ENCODE measurements at regions not wholly inside any gene's neighbourhood (a gene's known extent, or its start where the extent isn't known, plus 50 kb on each side); places are given as distances from the start of the nearest gene placed in this dataset.
A peak's percentile ranks its signal among the peaks of the same experiment; 100 is the strongest.
"Not testable (repeated sequence)": the region's sequence is repeated elsewhere in the genome, so short reads cannot be mapped to it uniquely, and the experiment has no call there.

DNA sequence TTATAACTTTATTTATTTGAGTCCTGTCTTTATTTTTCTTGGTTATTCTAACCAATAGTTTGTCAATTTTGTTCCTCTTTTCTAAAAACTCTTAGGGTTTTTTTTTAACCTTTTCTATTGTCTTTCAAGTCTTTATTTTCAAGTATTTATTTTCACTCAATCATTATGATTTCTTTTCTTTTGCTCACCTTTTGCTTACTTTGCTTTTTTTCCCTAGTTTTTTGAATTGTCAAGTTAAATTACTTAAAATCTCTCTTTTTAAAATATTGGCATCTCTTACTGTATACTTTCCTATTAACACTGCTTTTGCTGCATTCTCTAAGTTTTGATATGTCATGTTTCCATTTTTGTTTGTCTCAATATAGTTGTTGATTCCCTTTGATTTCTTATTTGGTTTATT is 396.8 kb upstream of the CCDC179 start:
- DNase-seq (ENCODE audit: low read depth) = no peak

DNA sequence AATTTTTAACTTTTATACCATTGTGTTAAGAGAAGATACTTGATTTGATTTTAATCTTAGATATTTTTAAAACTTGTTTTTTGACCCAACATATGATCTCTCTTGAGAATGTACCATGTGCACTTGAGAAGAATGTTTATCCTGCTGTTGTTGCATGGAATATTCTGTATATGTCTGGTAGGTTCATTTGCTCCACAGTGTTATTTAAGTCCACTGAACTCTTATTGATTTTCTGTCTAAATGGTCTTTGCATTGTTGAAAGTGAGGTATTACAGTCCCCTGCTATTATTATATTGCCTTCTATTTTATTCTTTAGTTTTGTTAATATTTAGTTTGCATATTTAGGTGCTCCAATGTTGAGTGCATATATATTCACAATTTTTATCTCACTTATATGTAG is 397.3 kb upstream of the CCDC179 start:
- no peak for DNase-seq (ENCODE audit: low read depth)

DNA sequence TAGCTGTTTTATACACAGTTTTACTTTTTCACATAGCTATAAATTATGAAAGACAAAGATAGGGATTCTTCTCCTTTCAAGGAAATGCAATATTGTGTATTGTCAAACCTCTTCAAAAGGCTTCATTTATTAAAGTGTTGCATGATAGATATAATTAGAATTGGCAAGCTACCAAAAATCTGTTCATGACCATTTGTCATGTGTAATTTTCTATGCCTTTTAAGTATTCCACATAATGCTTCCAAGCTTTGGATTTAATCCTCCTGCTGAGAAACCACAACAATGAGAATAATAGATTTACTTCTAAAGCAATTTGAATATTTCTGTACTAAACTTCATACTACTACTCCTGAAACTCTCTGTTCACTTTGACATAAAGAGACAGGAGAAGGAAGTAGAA is 403.2 kb upstream of the CCDC179 start:
- DNase-seq (ENCODE audit: low read depth) = no peak

DNA sequence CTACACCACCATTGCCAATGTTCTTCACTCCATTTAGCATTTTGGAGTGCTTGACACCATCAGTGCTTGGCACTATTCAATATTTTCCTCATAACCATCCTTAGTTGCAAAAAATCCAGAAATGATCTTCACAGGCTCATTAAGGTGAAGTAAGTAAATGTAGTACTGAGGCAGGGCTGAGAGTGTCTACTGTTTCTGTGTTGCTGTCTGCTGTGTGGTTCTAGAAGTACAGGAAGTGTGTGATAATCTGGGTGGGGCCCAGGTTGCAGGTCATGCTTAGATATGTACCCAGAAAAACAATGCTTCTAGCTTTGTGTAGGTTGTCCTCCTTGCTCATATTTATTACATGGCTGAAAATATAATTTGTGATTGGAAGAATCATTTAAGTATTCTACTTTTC is 411.8 kb upstream of the CCDC179 start:
- no peak for DNase-seq (ENCODE audit: low read depth)

- no peak for DNase-seq (ENCODE audit: low read depth)
Observed at GRCh38 chr11:23278121-23278520, 417.8 kb upstream of the CCDC179 start.

GRCh38 chr11:23280088-23280487 is 419.8 kb upstream of the CCDC179 start:
- no peak for DNase-seq (ENCODE audit: low read depth)

- DNase-seq (ENCODE audit: low read depth) = no peak
Observed at GRCh38 chr11:23283666-23284065, 423.4 kb upstream of the CCDC179 start.

- no peak for DNase-seq (ENCODE audit: low read depth)
Observed at GRCh38 chr11:23284631-23285030, 424.4 kb upstream of the CCDC179 start.

GRCh38 chr11:23288003-23288783 is 427.9 kb upstream of the CCDC179 start:
- DNase-seq (ENCODE audit: low read depth) = peak; percentile 76

DNA sequence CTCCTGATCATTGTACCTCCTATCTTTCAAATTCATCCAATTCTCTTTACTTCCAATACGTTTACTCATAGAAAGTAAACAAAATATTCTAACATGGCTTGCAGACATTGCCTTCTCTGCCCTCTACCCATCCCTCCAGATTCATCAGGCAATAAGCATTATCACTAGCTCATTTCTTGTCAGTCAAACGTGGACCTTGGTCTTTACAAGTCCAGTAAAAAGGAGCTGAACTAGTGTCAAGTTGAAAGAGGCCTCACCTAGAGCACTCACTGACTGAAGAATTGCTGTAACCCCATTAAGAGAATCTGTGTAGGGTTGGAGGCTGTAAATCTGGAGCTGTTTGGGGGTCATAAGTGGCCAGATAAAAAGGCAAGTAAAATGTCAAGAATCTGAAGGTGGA is 435.0 kb upstream of the CCDC179 start:
- DNase-seq (ENCODE audit: low read depth) = no peak

GRCh38 chr11:23308041-23308440 is 447.8 kb upstream of the CCDC179 start:
- DNase-seq (ENCODE audit: low read depth) = no peak

- DNase-seq (ENCODE audit: low read depth) = no peak
Observed at GRCh38 chr11:23310276-23310675, 450.0 kb upstream of the CCDC179 start.

- DNase-seq (ENCODE audit: low read depth) = no peak
Observed at GRCh38 chr11:23311986-23312940, 452.0 kb upstream of the CCDC179 start.

- no peak for DNase-seq (ENCODE audit: low read depth)
Observed at GRCh38 chr11:23313001-23313400, 452.7 kb upstream of the CCDC179 start.

DNA sequence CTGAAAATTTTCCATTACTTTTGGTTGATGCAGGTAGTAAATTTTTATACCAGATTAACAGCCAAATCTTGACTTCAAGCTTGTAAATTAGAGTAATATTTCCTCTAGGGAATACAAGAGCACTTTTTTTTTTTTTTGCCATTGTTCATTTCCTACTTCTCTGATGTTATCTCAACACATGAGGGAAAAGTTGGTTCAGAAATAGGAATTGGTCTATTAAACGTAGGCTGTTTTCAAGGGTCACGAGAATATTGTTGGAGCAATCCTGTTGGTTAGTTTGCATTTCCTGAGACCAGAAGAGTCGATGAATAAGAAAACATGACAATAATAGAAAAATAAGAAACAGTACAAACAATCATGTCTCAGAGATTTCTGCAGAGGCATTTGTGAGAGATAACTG is 453.9 kb upstream of the CCDC179 start:
- DNase-seq (ENCODE audit: low read depth) = no peak

DNA sequence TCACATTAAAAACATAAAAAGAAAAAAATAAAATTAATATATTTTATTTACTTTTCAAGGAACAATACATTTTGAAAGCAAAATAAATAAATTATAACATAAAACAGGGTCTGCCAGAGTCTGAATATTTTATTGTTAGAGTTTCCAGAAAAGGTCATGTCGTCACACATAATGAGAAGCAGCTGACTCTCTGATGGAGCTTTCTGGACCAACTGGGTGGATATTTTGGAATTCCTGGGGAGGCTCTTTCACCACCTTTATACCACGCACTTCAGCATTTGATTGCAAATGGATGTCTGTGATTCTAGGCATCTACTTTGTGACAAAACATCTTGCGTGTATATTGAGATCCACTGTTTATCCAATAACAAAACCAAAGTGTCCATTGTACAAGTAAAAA is 455.0 kb upstream of the CCDC179 start:
- no peak for DNase-seq (ENCODE audit: low read depth)

DNA sequence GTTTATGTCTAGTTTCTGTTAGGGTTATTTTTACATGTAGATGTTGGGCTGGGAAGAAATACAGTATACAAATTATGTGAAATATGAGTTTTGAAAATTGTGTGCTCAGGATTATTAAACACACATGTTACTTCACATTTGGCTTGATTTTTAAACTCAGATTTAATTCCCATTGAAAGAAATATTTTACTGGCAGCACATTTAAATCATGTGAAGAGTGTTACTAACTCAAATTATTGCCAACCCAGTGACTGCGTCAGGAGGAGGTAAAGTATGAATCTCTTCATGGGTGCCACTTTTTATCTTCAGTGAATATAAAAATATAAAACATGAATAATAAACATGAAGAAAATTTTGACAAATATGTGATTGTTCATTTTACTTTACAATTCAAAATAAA is 457.5 kb upstream of the CCDC179 start:
- no peak for DNase-seq (ENCODE audit: low read depth)

- no peak for DNase-seq (ENCODE audit: low read depth)
Observed at GRCh38 chr11:23318670-23319069, 458.4 kb upstream of the CCDC179 start.

GRCh38 chr11:23320131-23320530 is 459.9 kb upstream of the CCDC179 start:
- no peak for DNase-seq (ENCODE audit: low read depth)

GRCh38 chr11:23335586-23335985 is 475.3 kb upstream of the CCDC179 start:
- DNase-seq (ENCODE audit: low read depth) = not testable (repeated sequence)

DNA sequence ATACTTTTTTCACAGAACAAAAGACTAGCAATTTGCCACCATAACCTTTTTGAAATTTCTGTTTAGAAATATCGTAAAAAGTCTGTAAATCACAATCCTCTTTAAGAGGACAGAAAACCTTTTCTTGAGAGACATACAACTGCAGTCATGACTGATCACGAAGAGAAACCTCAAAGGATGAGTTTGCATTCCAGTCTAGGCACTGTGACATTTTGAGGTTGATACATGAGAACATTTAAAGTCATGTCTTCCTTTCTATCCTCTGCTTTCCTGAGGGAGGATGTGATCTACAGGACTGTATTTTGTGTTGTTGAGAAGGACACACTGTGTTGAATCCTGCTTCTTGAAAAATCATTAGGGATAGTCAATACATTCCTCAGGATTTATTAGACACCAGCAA is 476.7 kb upstream of the CCDC179 start:
- no peak for DNase-seq (ENCODE audit: low read depth)

GRCh38 chr11:23353611-23354010 is 493.3 kb upstream of the CCDC179 start:
- DNase-seq (ENCODE audit: low read depth) = peak; percentile 6

- DNase-seq (ENCODE audit: low read depth) = peak; percentile 63
Observed at GRCh38 chr11:23359297-23359696, 499.0 kb upstream of the CCDC179 start.
